Keratinocyte (primary cell): ENCODE measurements at regions not wholly inside any gene's neighbourhood (a gene's known extent, or its start where the extent isn't known, plus 50 kb on each side); places are given as distances from the start of the nearest gene placed in this dataset.

Source experiments
- DNase-seq: peaks from one replicate; pipeline ENCODE4 v3.0.0-alpha.2; 2011; ENCODE audit warnings: low read depth, missing footprints, low spot score
- FAIRE-seq: peaks from 2 replicates; lab custom pipeline; 2011; peaks lifted over from hg19 to GRCh38; lab: Jason Lieb, UNC
- H2AFZ ChIP-seq: 2 replicates; pipeline ENCODE4 v1.6.0; 2012; ENCODE audit warnings: low read length, control low read depth, inconsistent platforms; ENCODE audit not compliant: control insufficient read depth
- H3K27ac ChIP-seq: 2 replicates; pipeline ENCODE4 v1.5.1; 2011; ENCODE audit warnings: low read length; ENCODE audit not compliant: control insufficient read depth, insufficient read depth
- H3K27me3 ChIP-seq: 3 replicates; pipeline ENCODE4 v1.6.0; 2011; ENCODE audit warnings: low read length; ENCODE audit not compliant: control insufficient read depth, insufficient read depth; ENCODE audit errors: extremely low read depth
- H3K36me3 ChIP-seq, 2 experiments: 2 replicates in 1 of 2; 3 replicates in 1 of 2; pipeline ENCODE4 v1.5.1; 2011; ENCODE audit warnings: low read length in 2 of 2, mild to moderate bottlenecking in 1 of 2; ENCODE audit not compliant: control insufficient read depth in 2 of 2, insufficient read depth in 2 of 2; ENCODE audit errors: extremely low read depth in 1 of 2
- H3K4me1 ChIP-seq: 3 replicates; pipeline ENCODE4 v1.5.1; 2011; ENCODE audit warnings: low read length; ENCODE audit not compliant: control insufficient read depth, insufficient read depth; ENCODE audit errors: extremely low read depth
- H3K4me2 ChIP-seq: 3 replicates; pipeline ENCODE4 v1.6.0; 2011; ENCODE audit warnings: low read depth, low read length; ENCODE audit not compliant: control insufficient read depth, insufficient read depth; ENCODE audit errors: extremely low read depth
- H3K4me3 ChIP-seq, 3 experiments: fragments of 200-600 bp in 1 of 3; sonication (generic) in 1 of 3; 2 replicates in 2 of 3; 3 replicates in 1 of 3; pipeline ENCODE4 v1.5.1; 2011 to 2016; ENCODE audit warnings: low read length in 3 of 3, mild to moderate bottlenecking in 3 of 3, control low read depth in 2 of 3, inconsistent platforms in 1 of 3, low read depth in 1 of 3, mixed read lengths in 1 of 3, mixed run types in 1 of 3, moderate library complexity in 1 of 3; ENCODE audit not compliant: control insufficient read depth in 2 of 3, insufficient read depth in 2 of 3; ENCODE audit errors: extremely low read depth in 1 of 3
- H3K79me2 ChIP-seq: 2 replicates; pipeline ENCODE4 v1.6.0; 2012; ENCODE audit warnings: low read length; ENCODE audit not compliant: control insufficient read depth, insufficient read depth
- H3K9ac ChIP-seq: 3 replicates; pipeline ENCODE4 v1.6.0; 2011; ENCODE audit warnings: low read length; ENCODE audit not compliant: control insufficient read depth, insufficient read depth; ENCODE audit errors: extremely low read depth
- H3K9me1 ChIP-seq: 3 replicates; pipeline ENCODE4 v1.6.0; 2011; ENCODE audit warnings: low read length; ENCODE audit not compliant: control insufficient read depth, insufficient read depth; ENCODE audit errors: extremely low read depth
- H3K9me3 ChIP-seq: 2 replicates; pipeline ENCODE4 v1.5.1; 2012; ENCODE audit warnings: low read depth, low read length; ENCODE audit not compliant: control insufficient read depth
- H4K20me1 ChIP-seq: 3 replicates; pipeline ENCODE4 v1.6.0; 2011; ENCODE audit warnings: low read length; ENCODE audit not compliant: control insufficient read depth, insufficient read depth; ENCODE audit errors: extremely low read depth
- CTCF ChIP-seq, 3 experiments: IDR thresholded peaks in 1 of 3; conservative IDR thresholded peaks in 1 of 3; optimal IDR thresholded peaks in 1 of 3; 2 replicates in 2 of 3; 3 replicates in 1 of 3; pipeline versions ENCODE3 to v1.5.1; 2011; ENCODE audit warnings: low read length in 3 of 3, mild to moderate bottlenecking in 3 of 3, moderate library complexity in 2 of 3, control low read depth in 1 of 3, inconsistent platforms in 1 of 3; ENCODE audit not compliant: insufficient read depth in 2 of 3; ENCODE audit errors: extremely low read depth in 1 of 3
- EZH2 ChIP-seq: IDR thresholded peaks from one replicate; pipeline ENCODE4 v1.6.1; 2012; ENCODE audit warnings: inconsistent platforms, mild to moderate bottlenecking, low read length, moderate library complexity
- dilution Hi-C: fragments of 300-500 bp; cut with MboI; formaldehyde crosslinking; loops from one replicate; pipeline ENCODE4 v1.7.0; 2020; ENCODE audit warnings: low sequenced_read_pairs; ENCODE audit not compliant: extremely low pct_ligation_motif_present

DNA sequence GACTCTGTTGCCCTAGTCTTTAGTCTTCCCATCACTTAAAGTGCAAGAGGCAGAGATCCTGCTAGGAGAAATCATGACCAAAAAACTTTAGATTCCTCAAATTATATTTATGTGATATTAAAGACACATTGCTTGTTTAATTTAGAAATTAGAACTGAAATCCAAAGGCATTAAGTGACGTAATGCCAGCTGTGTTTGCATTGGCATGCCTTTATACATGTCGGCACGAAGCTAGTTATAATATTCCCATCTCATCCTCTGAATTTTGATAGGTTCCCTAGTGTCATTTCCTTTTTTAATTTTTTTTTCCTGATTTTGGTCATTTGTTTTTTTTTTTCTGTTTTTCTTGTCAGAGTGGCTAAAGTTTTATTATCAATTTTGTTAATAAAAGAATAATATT is 203.5 kb upstream of the ZBTB20 start:
- TF ChIP-seq EZH2 (no peak), CTCF (optimal IDR thresholded peaks at IDR 0.05 in 1 of 3, IDR thresholded peaks at IDR 0.05 in 1 of 3, conservative IDR thresholded peaks at IDR 0.05 in 1 of 3; ENCODE audit: extremely low read depth in 1 of 3, insufficient read depth in 2 of 3, low read length in 3 of 3) (no peak)
- no peaks in the 10 kb centered on the region for H3K27me3 ChIP-seq
- H3K27ac ChIP-seq, result no peak overlapping the region
- H3K9me3 ChIP-seq, result no peaks in the 10 kb centered on the region
- DNase-seq (no peak), FAIRE-seq (no peak)
- no peaks in the 10 kb centered on the region for H3K36me3 ChIP-seq
- no peak overlapping the region for H3K4me3 ChIP-seq
- no peaks in the 10 kb centered on the region for H4K20me1 ChIP-seq
- H3K4me1 ChIP-seq, result no peaks in the 10 kb centered on the region
- dilution Hi-C loops, result no loop called here
- no peak overlapping the region for H2AFZ ChIP-seq
- no peak overlapping the region for H3K9ac ChIP-seq
- no peaks in the 10 kb centered on the region for H3K9me1 ChIP-seq
- H3K4me2 ChIP-seq, result no peak overlapping the region
- no peaks in the 10 kb centered on the region for H3K79me2 ChIP-seq

- H3K27me3 ChIP-seq, result no peaks in the 10 kb centered on the region
- H2AFZ ChIP-seq, result no peak overlapping the region
- H3K4me1 ChIP-seq, result no peaks in the 10 kb centered on the region
- dilution Hi-C loops, result no loop called here
- H4K20me1 ChIP-seq, result no peaks in the 10 kb centered on the region
- H3K9ac ChIP-seq, result no peak overlapping the region
- no peaks in the 10 kb centered on the region for H3K9me1 ChIP-seq
- no peaks in the 10 kb centered on the region for H3K36me3 ChIP-seq
- TF ChIP-seq EZH2 (no peak), CTCF (optimal IDR thresholded peaks at IDR 0.05 in 1 of 3, IDR thresholded peaks at IDR 0.05 in 1 of 3, conservative IDR thresholded peaks at IDR 0.05 in 1 of 3; ENCODE audit: extremely low read depth in 1 of 3, insufficient read depth in 2 of 3, low read length in 3 of 3) (no peak)
- no peaks in the 10 kb centered on the region for H3K9me3 ChIP-seq
- FAIRE-seq, result no peak
- H3K27ac ChIP-seq, result no peak overlapping the region
- H3K4me2 ChIP-seq, result no peak overlapping the region
- no peaks in the 10 kb centered on the region for H3K79me2 ChIP-seq
- DNase-seq, result no peak
- no peak overlapping the region for H3K4me3 ChIP-seq
Measured at GRCh38 chr3:115351193-115351592, 204.1 kb upstream of the ZBTB20 start.
